Ishikawa (cell line): ENCODE measurements at regions not wholly inside any gene's neighbourhood (a gene's known extent, or its start where the extent isn't known, plus 50 kb on each side); places are given as distances from the start of the nearest gene placed in this dataset.

ENCODE experiments used
- CEBPB ChIP-seq: IDR thresholded peaks from 2 replicates; pipeline ENCODE4 v1.6.1; 2012
- CREB1 ChIP-seq: IDR thresholded peaks from 2 replicates; pipeline ENCODE4 v1.6.1; 2012; ENCODE audit warnings: low read depth
- EGR1 ChIP-seq: IDR thresholded peaks from 2 replicates; pipeline ENCODE4 v1.6.1; 2012
- EP300 ChIP-seq: IDR thresholded peaks from 2 replicates; pipeline ENCODE4 v1.6.1; 2012; ENCODE audit warnings: borderline replicate concordance
- FOXM1 ChIP-seq: IDR thresholded peaks from 2 replicates; pipeline ENCODE4 v1.6.1; 2012; ENCODE audit warnings: low read depth, borderline replicate concordance
- RAD21 ChIP-seq: IDR thresholded peaks from 2 replicates; pipeline ENCODE4 v1.6.1; 2012; ENCODE audit warnings: low read depth
- TAF1 ChIP-seq: IDR thresholded peaks from 2 replicates; pipeline ENCODE4 v1.6.1; 2012; ENCODE audit warnings: low read depth, mild to moderate bottlenecking
- TCF12 ChIP-seq: IDR thresholded peaks from 2 replicates; pipeline ENCODE4 v1.6.1; 2012; ENCODE audit warnings: low read depth
- TEAD4 ChIP-seq: IDR thresholded peaks from 2 replicates; pipeline ENCODE4 v1.6.1; 2012
- YY1 ChIP-seq: IDR thresholded peaks from 2 replicates; pipeline ENCODE4 v1.6.1; 2012; ENCODE audit warnings: low read depth
- ZBTB7A ChIP-seq: IDR thresholded peaks from 2 replicates; pipeline ENCODE4 v1.6.1; 2012; ENCODE audit warnings: low read depth
- TF ChIP-seq, protein P1 (sequence below): IDR thresholded peaks from 2 replicates; pipeline ENCODE4 v1.6.1; 2012; ENCODE audit warnings: low read depth, mild to moderate bottlenecking
- TF ChIP-seq, protein P2 (sequence below): IDR thresholded peaks from 2 replicates; pipeline ENCODE4 v1.6.1; 2012
- TF ChIP-seq, protein P3 (sequence below): IDR thresholded peaks from 2 replicates; pipeline ENCODE4 v1.6.1; 2012

DNA sequence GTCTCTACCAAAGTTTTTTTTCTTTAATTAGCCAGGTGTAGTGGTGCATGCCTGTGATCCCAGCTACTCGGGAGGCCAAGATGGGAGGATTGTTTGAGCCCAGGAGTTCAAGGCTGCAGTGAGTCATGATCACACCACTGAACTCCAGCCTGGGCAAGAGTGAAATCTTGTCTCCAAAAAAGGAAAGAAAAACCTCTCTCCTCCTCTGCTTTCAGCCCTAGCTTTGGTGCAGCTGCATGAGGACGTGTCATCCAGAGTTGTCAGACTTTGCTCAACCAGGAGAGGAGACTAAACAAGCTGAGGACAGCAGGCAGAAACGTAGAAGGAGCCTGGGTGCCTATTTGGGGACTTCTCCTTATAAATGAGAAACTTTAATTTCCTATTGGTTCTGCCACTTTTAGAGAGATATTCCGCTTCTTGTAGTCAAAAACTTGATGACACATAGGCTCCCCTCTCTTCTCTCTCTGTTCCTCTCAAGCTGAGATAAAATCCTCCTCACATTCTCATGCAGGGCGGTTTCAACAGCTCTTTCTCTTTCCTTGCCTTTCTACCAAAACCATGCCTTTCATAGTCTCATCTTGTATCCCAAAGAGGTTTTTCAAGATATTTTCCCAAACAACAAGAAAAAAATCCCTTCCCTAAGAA is 205.4 kb downstream of the ARHGAP12 start:
- TF ChIP-seq ZBTB7A (no peak), EP300 (no peak), RAD21 (no peak), CREB1 (no peak), YY1 (no peak), FOXM1 (no peak), TEAD4 (no peak)
- TF ChIP-seq, protein P1, sequence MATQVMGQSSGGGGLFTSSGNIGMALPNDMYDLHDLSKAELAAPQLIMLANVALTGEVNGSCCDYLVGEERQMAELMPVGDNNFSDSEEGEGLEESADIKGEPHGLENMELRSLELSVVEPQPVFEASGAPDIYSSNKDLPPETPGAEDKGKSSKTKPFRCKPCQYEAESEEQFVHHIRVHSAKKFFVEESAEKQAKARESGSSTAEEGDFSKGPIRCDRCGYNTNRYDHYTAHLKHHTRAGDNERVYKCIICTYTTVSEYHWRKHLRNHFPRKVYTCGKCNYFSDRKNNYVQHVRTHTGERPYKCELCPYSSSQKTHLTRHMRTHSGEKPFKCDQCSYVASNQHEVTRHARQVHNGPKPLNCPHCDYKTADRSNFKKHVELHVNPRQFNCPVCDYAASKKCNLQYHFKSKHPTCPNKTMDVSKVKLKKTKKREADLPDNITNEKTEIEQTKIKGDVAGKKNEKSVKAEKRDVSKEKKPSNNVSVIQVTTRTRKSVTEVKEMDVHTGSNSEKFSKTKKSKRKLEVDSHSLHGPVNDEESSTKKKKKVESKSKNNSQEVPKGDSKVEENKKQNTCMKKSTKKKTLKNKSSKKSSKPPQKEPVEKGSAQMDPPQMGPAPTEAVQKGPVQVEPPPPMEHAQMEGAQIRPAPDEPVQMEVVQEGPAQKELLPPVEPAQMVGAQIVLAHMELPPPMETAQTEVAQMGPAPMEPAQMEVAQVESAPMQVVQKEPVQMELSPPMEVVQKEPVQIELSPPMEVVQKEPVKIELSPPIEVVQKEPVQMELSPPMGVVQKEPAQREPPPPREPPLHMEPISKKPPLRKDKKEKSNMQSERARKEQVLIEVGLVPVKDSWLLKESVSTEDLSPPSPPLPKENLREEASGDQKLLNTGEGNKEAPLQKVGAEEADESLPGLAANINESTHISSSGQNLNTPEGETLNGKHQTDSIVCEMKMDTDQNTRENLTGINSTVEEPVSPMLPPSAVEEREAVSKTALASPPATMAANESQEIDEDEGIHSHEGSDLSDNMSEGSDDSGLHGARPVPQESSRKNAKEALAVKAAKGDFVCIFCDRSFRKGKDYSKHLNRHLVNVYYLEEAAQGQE: no peak
- TF ChIP-seq, protein P2, sequence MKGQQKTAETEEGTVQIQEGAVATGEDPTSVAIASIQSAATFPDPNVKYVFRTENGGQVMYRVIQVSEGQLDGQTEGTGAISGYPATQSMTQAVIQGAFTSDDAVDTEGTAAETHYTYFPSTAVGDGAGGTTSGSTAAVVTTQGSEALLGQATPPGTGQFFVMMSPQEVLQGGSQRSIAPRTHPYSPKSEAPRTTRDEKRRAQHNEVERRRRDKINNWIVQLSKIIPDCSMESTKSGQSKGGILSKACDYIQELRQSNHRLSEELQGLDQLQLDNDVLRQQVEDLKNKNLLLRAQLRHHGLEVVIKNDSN: no peak

DNA sequence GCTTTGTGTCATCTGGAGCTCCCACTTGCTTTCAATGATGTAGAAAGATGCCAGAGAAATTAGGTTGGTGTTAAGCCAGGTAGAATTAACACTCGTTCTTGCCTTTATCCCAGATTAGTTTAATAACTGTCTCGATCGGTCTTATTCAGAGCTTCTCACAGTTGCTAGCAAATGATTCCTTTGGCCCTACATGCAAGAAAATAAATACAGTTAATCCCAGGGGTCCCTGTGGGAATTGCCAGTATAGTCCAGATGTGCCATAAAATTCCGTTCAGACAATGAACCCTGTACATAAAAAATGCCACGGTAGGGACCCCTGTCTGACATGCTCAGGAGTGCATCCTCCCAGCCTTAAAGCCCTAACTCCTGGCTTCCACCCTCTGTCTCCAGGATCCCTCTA is 207.5 kb downstream of the ARHGAP12 start:
- TF ChIP-seq TCF12 (no peak), CREB1 (no peak), EP300 (no peak), YY1 (no peak), FOXM1 (no peak), TAF1 (no peak), RAD21 (no peak), EGR1 (no peak)
- TF ChIP-seq, protein P1: no peak

DNA sequence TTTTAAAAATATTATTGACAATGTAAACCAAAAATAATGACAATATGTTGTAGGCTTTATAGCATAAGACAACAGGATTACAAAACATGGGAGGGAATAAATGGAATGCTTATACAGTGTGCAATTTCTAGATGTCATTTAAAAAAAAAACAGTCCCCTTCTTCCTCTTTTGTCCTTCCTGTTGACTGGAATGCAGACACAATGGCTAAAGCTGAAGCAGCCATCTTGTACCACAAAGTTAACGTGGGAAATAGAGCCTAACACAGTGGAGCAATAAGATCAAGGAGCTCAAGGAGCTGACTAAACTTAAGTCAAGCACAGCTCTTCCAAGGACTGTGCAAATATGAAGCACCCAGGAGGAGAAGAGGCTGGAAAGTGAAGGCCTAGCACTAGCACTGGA is 208.1 kb downstream of the ARHGAP12 start:
- TF ChIP-seq TCF12 (no peak), RAD21 (no peak), TAF1 (no peak), EP300 (no peak), CREB1 (no peak), CEBPB (no peak)
- TF ChIP-seq, protein P3, sequence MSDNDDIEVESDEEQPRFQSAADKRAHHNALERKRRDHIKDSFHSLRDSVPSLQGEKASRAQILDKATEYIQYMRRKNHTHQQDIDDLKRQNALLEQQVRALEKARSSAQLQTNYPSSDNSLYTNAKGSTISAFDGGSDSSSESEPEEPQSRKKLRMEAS: no peak
- TF ChIP-seq, protein P2: no peak

DNA sequence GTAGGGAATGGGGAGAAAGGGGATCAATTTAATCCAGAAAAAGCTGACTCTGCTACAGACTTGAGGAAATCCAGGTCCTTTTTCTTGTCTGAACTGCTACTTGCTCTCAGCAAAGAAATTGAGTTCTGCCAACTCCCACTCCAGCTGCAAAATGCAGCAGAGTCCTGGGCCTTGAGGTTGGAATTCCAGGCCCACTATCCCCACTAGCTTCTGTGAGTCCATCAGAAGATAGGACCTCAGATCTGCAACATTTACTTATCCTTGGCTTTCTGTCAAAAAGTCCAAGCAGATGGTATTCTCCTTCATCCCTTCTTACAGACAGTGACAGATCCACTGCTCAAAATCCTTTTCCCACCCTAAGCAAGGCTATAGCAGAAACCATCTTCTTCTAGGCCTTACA is 219.2 kb downstream of the ARHGAP12 start:
- no peak for TF ChIP-seq TCF12
- TF ChIP-seq, protein P1: no peak
- TF ChIP-seq TAF1: no peak
- TF ChIP-seq YY1: no peak
- no peak for TF ChIP-seq TEAD4
- TF ChIP-seq CEBPB: no peak
- TF ChIP-seq EP300: no peak
- TF ChIP-seq ZBTB7A: no peak
- TF ChIP-seq, protein P3: no peak
- no peak for TF ChIP-seq RAD21
- TF ChIP-seq CREB1: no peak
- TF ChIP-seq, protein P2: no peak
- no peak for TF ChIP-seq EGR1
- no peak for TF ChIP-seq FOXM1
